ENCODE measurements at regions not wholly inside any gene's neighbourhood (a gene's known extent, or its start where the extent isn't known, plus 50 kb on each side); places are given as distances from the start of the nearest gene placed in this dataset.

- Mint-ChIP-seq H3K9me3 (ENCODE audit: unreplicated experiment) (no peaks in the 10 kb centered on the region), H3K36me3 (ENCODE audit: unreplicated experiment) (no peaks in the 10 kb centered on the region), H3K27ac (ENCODE audit: unreplicated experiment) (no peak overlapping the region), H3K4me3 (ENCODE audit: unreplicated experiment) (no peak overlapping the region), H3K27me3 (ENCODE audit: unreplicated experiment) (no peaks in the 10 kb centered on the region), H3K4me1 (ENCODE audit: unreplicated experiment) (no peaks in the 10 kb centered on the region)
- DNase-seq (ENCODE audit: extremely low spot score, unreplicated experiment) = peak; percentile 82
- TF ChIP-seq CTCF (IDR thresholded peaks at IDR 0.05) = no peak
Measured at GRCh38 chr5:2006193-2006970, 123.7 kb upstream of the IRX4 start.

DNA sequence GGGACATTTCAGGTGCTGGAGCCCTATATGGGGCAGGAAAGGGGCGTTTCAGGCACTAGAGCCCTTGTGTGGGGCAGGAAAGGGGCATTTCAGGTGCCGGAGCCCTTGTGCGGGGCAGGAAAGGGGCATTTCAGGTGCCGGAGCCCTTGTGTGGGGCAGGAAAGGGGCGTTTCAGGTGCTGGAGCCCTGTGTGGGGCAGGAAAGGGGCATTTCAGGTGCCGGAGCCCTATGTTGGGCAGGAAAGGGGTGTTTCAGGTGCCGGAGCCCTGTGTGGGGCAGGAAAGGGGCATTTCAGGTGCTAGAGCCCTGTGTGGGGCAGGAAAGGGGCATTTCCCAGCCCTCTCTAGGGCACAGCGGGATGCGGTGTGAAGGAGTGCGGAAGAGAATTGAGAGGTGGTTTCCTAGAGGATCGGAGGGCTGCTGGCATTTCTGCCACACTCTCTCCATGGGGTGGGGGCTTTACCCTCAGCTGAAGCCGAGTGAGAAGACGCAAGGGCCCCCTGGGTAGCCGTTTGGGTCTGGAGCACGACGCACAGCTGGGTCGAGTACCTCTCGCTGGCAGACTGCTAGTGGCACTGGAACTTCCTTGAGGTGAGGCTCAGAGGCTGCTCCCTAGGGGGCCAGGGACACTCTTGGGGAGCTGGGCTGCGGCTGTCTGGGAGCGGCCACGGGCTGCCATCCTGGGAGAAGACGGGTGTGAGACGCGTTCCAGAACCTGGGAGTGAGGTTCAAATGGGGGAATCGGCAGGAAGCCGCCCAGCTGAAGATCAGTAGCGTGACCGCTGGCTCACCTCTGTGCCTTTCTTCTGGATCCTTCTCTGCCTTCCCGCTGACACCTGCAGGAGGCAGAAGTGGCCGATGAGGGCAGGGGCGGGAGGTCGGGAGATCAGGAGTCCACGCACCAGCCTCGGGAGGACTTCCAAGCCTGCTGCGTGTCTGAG is 122.6 kb upstream of the IRX4 start:
- H3K9me3 Mint-ChIP-seq (ENCODE audit: unreplicated experiment) = no peaks in the 10 kb centered on the region
- peak; percentile 71 for DNase-seq (ENCODE audit: extremely low spot score, unreplicated experiment)
- no peaks in the 10 kb centered on the region for H3K27me3 Mint-ChIP-seq (ENCODE audit: unreplicated experiment)
- no peak overlapping the region for H3K27ac Mint-ChIP-seq (ENCODE audit: unreplicated experiment)
- H3K4me1 Mint-ChIP-seq (ENCODE audit: unreplicated experiment) = no peaks in the 10 kb centered on the region
- no peak overlapping the region for H3K4me3 Mint-ChIP-seq (ENCODE audit: unreplicated experiment)
- TF ChIP-seq CTCF (IDR thresholded peaks at IDR 0.05) = no peak
- no peaks in the 10 kb centered on the region for H3K36me3 Mint-ChIP-seq (ENCODE audit: unreplicated experiment)

- Mint-ChIP-seq H3K36me3 (ENCODE audit: unreplicated experiment) (no peaks in the 10 kb centered on the region), H3K27me3 (ENCODE audit: unreplicated experiment) (no peaks in the 10 kb centered on the region), H3K27ac (ENCODE audit: unreplicated experiment) (no peak overlapping the region), H3K9me3 (ENCODE audit: unreplicated experiment) (no peaks in the 10 kb centered on the region), H3K4me1 (ENCODE audit: unreplicated experiment) (no peaks in the 10 kb centered on the region), H3K4me3 (ENCODE audit: unreplicated experiment) (no peak overlapping the region)
- DNase-seq (ENCODE audit: extremely low spot score, unreplicated experiment) = peak; percentile 79
- no peak for TF ChIP-seq CTCF (IDR thresholded peaks at IDR 0.05)
Measured at GRCh38 chr5:2003690-2004365, 121.1 kb upstream of the IRX4 start.

DNA sequence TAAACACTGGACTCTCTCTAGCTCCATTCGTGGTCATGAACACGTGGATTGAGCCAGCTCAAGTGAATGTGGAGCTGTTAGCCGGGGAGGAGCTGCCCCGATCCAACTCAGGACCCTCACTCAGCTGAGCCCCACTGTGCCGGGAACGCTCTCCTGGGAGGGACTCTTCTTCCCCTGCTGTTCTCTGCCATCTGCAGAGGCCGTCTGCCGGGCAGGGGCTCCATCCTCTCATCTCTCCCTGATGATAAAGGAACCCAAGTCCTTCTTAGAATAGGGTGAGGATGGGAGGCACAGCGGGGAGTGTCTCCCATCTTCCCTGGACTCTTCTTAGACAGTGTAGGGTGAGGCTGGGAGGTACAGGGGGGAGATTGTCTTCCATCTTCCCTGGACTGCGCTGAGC is 120.5 kb upstream of the IRX4 start:
- TF ChIP-seq CTCF (IDR thresholded peaks at IDR 0.05) = no peak
- H3K4me1 Mint-ChIP-seq (ENCODE audit: unreplicated experiment) = no peaks in the 10 kb centered on the region
- DNase-seq (ENCODE audit: extremely low spot score, unreplicated experiment) = peak; percentile 54
- peaks cover 6% of the 10 kb centered on the region for H3K9me3 Mint-ChIP-seq (ENCODE audit: unreplicated experiment)
- no peaks in the 10 kb centered on the region for H3K27me3 Mint-ChIP-seq (ENCODE audit: unreplicated experiment)
- no peak overlapping the region for H3K4me3 Mint-ChIP-seq (ENCODE audit: unreplicated experiment)
- H3K27ac Mint-ChIP-seq (ENCODE audit: unreplicated experiment) = no peak overlapping the region
- no peaks in the 10 kb centered on the region for H3K36me3 Mint-ChIP-seq (ENCODE audit: unreplicated experiment)
